ENCODE measurements at regions not wholly inside any gene's neighbourhood (a gene's known extent, or its start where the extent isn't known, plus 50 kb on each side); places are given as distances from the start of the nearest gene placed in this dataset.
"Not testable (repeated sequence)": the region's sequence is repeated elsewhere in the genome, so short reads cannot be mapped to it uniquely, and the experiment has no call there.

GRCh38 chr2:225244933-225245332 is 154.6 kb upstream of the NYAP2 start:
- no peak for DNase-seq

GRCh38 chr2:225236769-225237323 is 162.7 kb upstream of the NYAP2 start:
- DNase-seq, result no peak

GRCh38 chr2:225233234-225233633 is 166.3 kb upstream of the NYAP2 start:
- no peak for DNase-seq

GRCh38 chr2:225231900-225232299 is 167.6 kb upstream of the NYAP2 start:
- no peak for DNase-seq

GRCh38 chr2:225229346-225229745 is 170.2 kb upstream of the NYAP2 start:
- not testable (repeated sequence) for DNase-seq

- no peak for DNase-seq
These were observed 173.1 kb upstream of the NYAP2 start for GRCh38 chr2:225226441-225226840.

GRCh38 chr2:225223301-225223700 is 176.2 kb upstream of the NYAP2 start:
- DNase-seq, result no peak

- no peak for DNase-seq
These were observed 165.2 kb upstream of the DOCK10 start for GRCh38 chr2:225207471-225207870.

- no peak for DNase-seq
These were observed 164.8 kb upstream of the DOCK10 start for GRCh38 chr2:225207043-225207442.

- peak; percentile 20 for DNase-seq
These were observed 154.3 kb upstream of the DOCK10 start for GRCh38 chr2:225196579-225196978.

- peak; percentile 12 for DNase-seq
These were observed 150.6 kb upstream of the DOCK10 start for GRCh38 chr2:225192869-225193268.

GRCh38 chr2:225190987-225191386 is 148.7 kb upstream of the DOCK10 start:
- DNase-seq, result no peak

GRCh38 chr2:225184948-225185347 is 142.7 kb upstream of the DOCK10 start:
- no peak for DNase-seq

GRCh38 chr2:225182126-225182525 is 139.9 kb upstream of the DOCK10 start:
- DNase-seq, result no peak

- DNase-seq, result peak; percentile 63
These were observed 134.8 kb upstream of the DOCK10 start for GRCh38 chr2:225177098-225177497.

- no peak for DNase-seq
These were observed 131.6 kb upstream of the DOCK10 start for GRCh38 chr2:225173909-225174308.

- DNase-seq, result no peak
These were observed 129.1 kb upstream of the DOCK10 start for GRCh38 chr2:225171350-225171749.

- DNase-seq, result no peak
These were observed 127.9 kb upstream of the DOCK10 start for GRCh38 chr2:225170162-225170561.

- no peak for DNase-seq
These were observed 127.1 kb upstream of the DOCK10 start for GRCh38 chr2:225169396-225169795.

- DNase-seq, result no peak
These were observed 122.8 kb upstream of the DOCK10 start for GRCh38 chr2:225165052-225165451.

- DNase-seq, result no peak
These were observed 122.3 kb upstream of the DOCK10 start for GRCh38 chr2:225164401-225165050.

- no peak for DNase-seq
These were observed 116.1 kb upstream of the DOCK10 start for GRCh38 chr2:225158360-225158759.

GRCh38 chr2:225156853-225157451 is 114.7 kb upstream of the DOCK10 start:
- DNase-seq, result no peak

GRCh38 chr2:225140723-225141122 is 98.5 kb upstream of the DOCK10 start:
- no peak for DNase-seq

GRCh38 chr2:225137971-225138370 is 95.7 kb upstream of the DOCK10 start:
- DNase-seq, result no peak
